Activated T-cell treated with anti-CD3 and anti-CD28 coated beads, Interleukin-2, amount 50 U/mL, for 24 hours (primary cell): ENCODE measurements at regions not wholly inside any gene's neighbourhood (a gene's known extent, or its start where the extent isn't known, plus 50 kb on each side); places are given as distances from the start of the nearest gene placed in this dataset.

Experiments
- DNase-seq: peaks from one replicate; pipeline ENCODE4 v3.0.0-alpha.2; 2020
- H3K27ac Mint-ChIP-seq: 2 replicates; pipeline ENCODE4 v1.8.0; 2020; ENCODE audit warnings: mild to moderate bottlenecking, mixed read lengths
- H3K27me3 Mint-ChIP-seq: 2 replicates; pipeline ENCODE4 v1.8.0; 2020; ENCODE audit warnings: mixed read lengths
- H3K36me3 Mint-ChIP-seq: 2 replicates; pipeline ENCODE4 v1.8.0; 2020; ENCODE audit warnings: low read depth, mixed read lengths
- H3K4me1 Mint-ChIP-seq: 2 replicates; pipeline ENCODE4 v1.8.0; 2020; ENCODE audit warnings: low read depth, mixed read lengths
- H3K4me3 Mint-ChIP-seq: 2 replicates; pipeline ENCODE4 v1.8.0; 2020; ENCODE audit warnings: mild to moderate bottlenecking, moderate library complexity, mixed read lengths
- H3K9me3 Mint-ChIP-seq: 2 replicates; pipeline ENCODE4 v1.8.0; 2020; ENCODE audit warnings: mixed read lengths

DNA sequence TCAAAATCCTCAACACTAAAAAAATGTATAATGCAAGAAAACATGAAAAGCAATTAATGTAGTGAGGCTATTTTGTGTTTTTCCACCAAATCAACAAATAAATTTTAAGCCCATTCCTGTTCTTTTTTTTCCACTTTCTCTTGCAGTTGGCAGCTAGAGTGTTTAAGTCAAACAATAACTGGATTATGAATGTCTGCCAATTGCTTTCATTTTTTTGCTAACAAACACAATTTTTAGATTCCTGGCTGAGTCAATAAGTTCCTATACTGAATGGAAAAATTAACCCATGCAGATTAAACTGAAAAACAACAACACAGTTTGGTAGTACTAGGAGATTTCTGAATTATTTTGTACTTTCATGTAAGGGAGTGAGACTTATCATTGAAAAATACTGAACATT is 232.4 kb downstream of the SLITRK5 start:
- Mint-ChIP-seq H3K36me3 (no peaks in the 10 kb centered on the region), H3K9me3 (no peaks in the 10 kb centered on the region), H3K4me1 (no peaks in the 10 kb centered on the region), H3K4me3 (no peak overlapping the region), H3K27me3 (no peaks in the 10 kb centered on the region), H3K27ac (no peak overlapping the region)
- no peak for DNase-seq

GRCh38 chr13:87906411-87906810 is 235.2 kb downstream of the SLITRK5 start:
- H3K27ac Mint-ChIP-seq = no peak overlapping the region
- H3K4me1 Mint-ChIP-seq = no peaks in the 10 kb centered on the region
- no peaks in the 10 kb centered on the region for H3K36me3 Mint-ChIP-seq
- no peaks in the 10 kb centered on the region for H3K27me3 Mint-ChIP-seq
- H3K9me3 Mint-ChIP-seq = no peaks in the 10 kb centered on the region
- DNase-seq = no peak
- H3K4me3 Mint-ChIP-seq = no peak overlapping the region

- Mint-ChIP-seq H3K4me1 (no peaks in the 10 kb centered on the region), H3K9me3 (no peaks in the 10 kb centered on the region), H3K4me3 (no peak overlapping the region), H3K27me3 (no peaks in the 10 kb centered on the region), H3K27ac (no peak overlapping the region), H3K36me3 (no peaks in the 10 kb centered on the region)
- DNase-seq = no peak
Observed at GRCh38 chr13:87907202-87907601, 236.0 kb downstream of the SLITRK5 start.

- Mint-ChIP-seq H3K27ac (no peak overlapping the region), H3K4me3 (no peak overlapping the region), H3K27me3 (no peaks in the 10 kb centered on the region), H3K4me1 (no peaks in the 10 kb centered on the region), H3K36me3 (no peaks in the 10 kb centered on the region), H3K9me3 (peaks cover 5% of the 10 kb centered on the region)
- DNase-seq = no peak
Observed at GRCh38 chr13:87919956-87920355, 248.8 kb downstream of the SLITRK5 start.

GRCh38 chr13:87923753-87924152 is 252.6 kb downstream of the SLITRK5 start:
- no peak for DNase-seq
- H3K36me3 Mint-ChIP-seq = no peaks in the 10 kb centered on the region
- no peak overlapping the region for H3K4me3 Mint-ChIP-seq
- no peaks in the 10 kb centered on the region for H3K4me1 Mint-ChIP-seq
- H3K27me3 Mint-ChIP-seq = no peaks in the 10 kb centered on the region
- H3K9me3 Mint-ChIP-seq = peaks cover 11% of the 10 kb centered on the region
- H3K27ac Mint-ChIP-seq = no peak overlapping the region

- Mint-ChIP-seq H3K4me1 (no peaks in the 10 kb centered on the region), H3K4me3 (no peak overlapping the region), H3K9me3 (peaks cover 11% of the 10 kb centered on the region), H3K27ac (no peak overlapping the region), H3K36me3 (no peaks in the 10 kb centered on the region), H3K27me3 (no peaks in the 10 kb centered on the region)
- no peak for DNase-seq
Observed at GRCh38 chr13:87925006-87925405, 253.8 kb downstream of the SLITRK5 start.

DNA sequence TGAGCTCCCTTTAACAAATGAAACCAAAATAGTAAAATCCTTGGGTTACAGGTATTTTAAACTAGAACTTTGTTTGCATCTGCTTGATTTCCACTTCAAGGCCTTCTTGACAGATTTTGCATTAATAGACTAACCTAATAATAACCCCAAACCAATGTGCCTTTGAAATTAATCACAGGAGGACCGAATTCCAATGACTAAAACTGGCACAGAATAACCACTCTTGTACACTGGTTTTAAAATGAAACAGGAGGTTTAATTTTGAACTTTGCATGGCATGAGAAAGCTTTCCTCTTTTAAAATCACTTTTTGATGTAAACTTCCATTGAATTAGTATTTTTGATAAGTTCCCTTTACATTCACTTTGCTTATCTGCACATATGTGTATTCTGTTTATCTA is 269.6 kb downstream of the SLITRK5 start:
- no peak overlapping the region for H3K27ac Mint-ChIP-seq
- H3K27me3 Mint-ChIP-seq = no peaks in the 10 kb centered on the region
- H3K9me3 Mint-ChIP-seq = no peaks in the 10 kb centered on the region
- no peak overlapping the region for H3K4me3 Mint-ChIP-seq
- H3K4me1 Mint-ChIP-seq = no peaks in the 10 kb centered on the region
- no peak for DNase-seq
- no peaks in the 10 kb centered on the region for H3K36me3 Mint-ChIP-seq

GRCh38 chr13:87941226-87941625 is 270.1 kb downstream of the SLITRK5 start:
- no peaks in the 10 kb centered on the region for H3K36me3 Mint-ChIP-seq
- no peaks in the 10 kb centered on the region for H3K9me3 Mint-ChIP-seq
- DNase-seq = no peak
- H3K27ac Mint-ChIP-seq = no peak overlapping the region
- no peaks in the 10 kb centered on the region for H3K27me3 Mint-ChIP-seq
- no peak overlapping the region for H3K4me3 Mint-ChIP-seq
- H3K4me1 Mint-ChIP-seq = no peaks in the 10 kb centered on the region

DNA sequence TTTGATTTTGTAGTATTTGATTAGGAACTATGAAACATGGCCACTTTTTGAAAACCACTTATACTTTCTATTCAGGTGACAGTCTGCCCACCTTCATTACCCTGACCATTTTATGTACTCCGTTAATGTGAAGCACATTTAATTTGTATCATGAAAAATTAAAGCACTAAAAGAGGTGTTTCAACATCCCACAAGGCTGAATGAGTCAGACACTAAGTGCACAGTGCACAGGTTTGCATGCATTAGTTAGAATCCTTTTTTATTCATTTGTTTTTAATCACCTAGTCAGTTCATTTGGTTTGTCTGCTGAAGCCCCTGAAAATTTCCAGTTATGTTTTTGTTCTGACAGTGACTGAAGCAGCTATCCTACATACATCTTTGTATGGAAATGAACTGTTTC is 271.0 kb downstream of the SLITRK5 start:
- DNase-seq = no peak
- H3K36me3 Mint-ChIP-seq = no peaks in the 10 kb centered on the region
- H3K27me3 Mint-ChIP-seq = no peaks in the 10 kb centered on the region
- no peaks in the 10 kb centered on the region for H3K4me1 Mint-ChIP-seq
- no peaks in the 10 kb centered on the region for H3K9me3 Mint-ChIP-seq
- no peak overlapping the region for H3K4me3 Mint-ChIP-seq
- no peak overlapping the region for H3K27ac Mint-ChIP-seq

DNA sequence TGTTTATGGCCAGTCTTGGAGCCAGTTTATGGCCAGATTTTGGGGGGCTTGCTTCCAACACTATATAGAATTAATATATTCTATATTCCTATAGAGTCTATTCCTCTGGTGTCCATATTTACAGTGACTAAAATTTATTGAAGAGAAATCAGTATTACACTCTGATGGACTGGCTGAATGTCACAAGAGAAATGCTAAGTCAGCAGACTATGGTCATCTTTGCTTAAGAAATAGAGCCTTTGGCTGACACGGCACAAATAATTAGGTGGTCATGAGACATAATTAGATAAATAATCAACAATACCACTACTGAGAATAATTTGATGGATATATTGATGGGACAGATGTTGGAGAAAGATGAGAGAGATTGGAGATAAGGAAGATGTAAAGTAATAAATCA is 272.9 kb downstream of the SLITRK5 start:
- Mint-ChIP-seq H3K27me3 (no peaks in the 10 kb centered on the region), H3K9me3 (no peaks in the 10 kb centered on the region), H3K27ac (no peak overlapping the region), H3K4me3 (no peak overlapping the region), H3K4me1 (no peaks in the 10 kb centered on the region), H3K36me3 (no peaks in the 10 kb centered on the region)
- DNase-seq = no peak

DNA sequence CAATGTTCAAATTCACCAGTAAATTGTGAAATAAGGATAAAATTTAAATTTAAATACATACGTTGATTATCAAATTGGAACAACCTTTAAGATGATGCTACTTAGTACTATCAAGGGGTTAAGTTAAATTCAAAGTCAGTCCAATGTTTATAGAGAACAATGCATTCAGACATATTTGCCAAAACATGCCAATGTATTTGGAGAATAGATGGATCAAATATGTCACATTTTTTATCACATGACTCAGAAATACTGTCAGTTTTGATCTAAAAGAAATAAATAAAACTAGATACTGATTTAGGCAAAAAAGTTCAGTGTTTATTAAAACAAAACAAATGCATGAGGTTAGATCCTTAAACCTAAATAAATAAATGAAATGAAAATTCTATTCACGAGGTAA is 281.2 kb downstream of the SLITRK5 start:
- Mint-ChIP-seq H3K9me3 (no peaks in the 10 kb centered on the region), H3K27ac (no peak overlapping the region), H3K4me3 (no peak overlapping the region), H3K4me1 (no peaks in the 10 kb centered on the region), H3K27me3 (no peaks in the 10 kb centered on the region), H3K36me3 (no peaks in the 10 kb centered on the region)
- no peak for DNase-seq

DNA sequence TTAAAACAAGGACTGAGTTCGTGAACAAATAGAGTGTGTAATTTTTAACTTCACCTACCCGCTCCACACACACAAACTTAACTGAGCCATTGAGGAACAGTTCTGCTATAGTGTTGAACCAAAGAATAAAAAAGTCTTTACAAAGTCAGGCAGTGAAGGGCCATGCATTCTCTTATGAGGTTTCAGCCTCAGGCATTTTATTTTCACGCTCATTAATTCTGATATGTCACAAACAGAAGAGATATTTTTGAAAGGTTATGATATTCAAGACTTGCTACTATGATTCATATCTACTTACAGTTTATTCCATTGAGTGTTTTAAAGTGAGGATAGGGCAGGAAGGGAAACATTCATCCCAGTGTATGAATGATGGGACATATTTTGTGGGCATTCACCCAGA is 282.2 kb downstream of the SLITRK5 start:
- no peak for DNase-seq
- H3K27ac Mint-ChIP-seq = no peak overlapping the region
- no peaks in the 10 kb centered on the region for H3K36me3 Mint-ChIP-seq
- H3K9me3 Mint-ChIP-seq = no peaks in the 10 kb centered on the region
- H3K4me1 Mint-ChIP-seq = no peaks in the 10 kb centered on the region
- no peaks in the 10 kb centered on the region for H3K27me3 Mint-ChIP-seq
- H3K4me3 Mint-ChIP-seq = no peak overlapping the region

- H3K9me3 Mint-ChIP-seq = no peaks in the 10 kb centered on the region
- H3K4me1 Mint-ChIP-seq = no peaks in the 10 kb centered on the region
- H3K27me3 Mint-ChIP-seq = no peaks in the 10 kb centered on the region
- no peak overlapping the region for H3K27ac Mint-ChIP-seq
- H3K4me3 Mint-ChIP-seq = no peak overlapping the region
- no peak for DNase-seq
- H3K36me3 Mint-ChIP-seq = no peaks in the 10 kb centered on the region
Observed at GRCh38 chr13:87954091-87954490, 282.9 kb downstream of the SLITRK5 start.

DNA sequence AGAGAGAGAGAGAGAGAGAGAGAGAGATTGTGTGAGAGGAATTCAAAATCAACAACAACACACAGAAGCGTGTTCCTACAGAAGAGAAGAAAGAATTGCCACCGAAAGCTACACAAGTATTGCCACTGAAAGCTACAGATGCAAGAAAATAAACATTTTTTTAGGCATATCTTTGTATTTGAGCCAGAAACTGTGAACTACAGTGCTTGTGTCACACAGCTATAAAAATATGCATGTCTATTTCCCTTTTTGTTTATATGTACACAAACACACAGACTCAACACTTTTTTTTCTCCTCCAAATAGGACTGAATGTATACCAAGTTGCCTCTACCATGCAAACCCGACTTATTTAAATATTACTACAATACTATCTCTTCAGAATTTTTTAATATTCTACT is 290.4 kb downstream of the SLITRK5 start:
- Mint-ChIP-seq H3K27me3 (no peaks in the 10 kb centered on the region), H3K27ac (no peak overlapping the region), H3K4me3 (no peak overlapping the region), H3K4me1 (no peaks in the 10 kb centered on the region), H3K9me3 (no peaks in the 10 kb centered on the region), H3K36me3 (no peaks in the 10 kb centered on the region)
- no peak for DNase-seq

GRCh38 chr13:87972568-87972967 is 301.4 kb downstream of the SLITRK5 start:
- H3K27ac Mint-ChIP-seq = no peak overlapping the region
- DNase-seq = no peak
- no peaks in the 10 kb centered on the region for H3K36me3 Mint-ChIP-seq
- H3K27me3 Mint-ChIP-seq = no peaks in the 10 kb centered on the region
- no peak overlapping the region for H3K4me3 Mint-ChIP-seq
- H3K4me1 Mint-ChIP-seq = no peaks in the 10 kb centered on the region
- H3K9me3 Mint-ChIP-seq = no peaks in the 10 kb centered on the region

DNA sequence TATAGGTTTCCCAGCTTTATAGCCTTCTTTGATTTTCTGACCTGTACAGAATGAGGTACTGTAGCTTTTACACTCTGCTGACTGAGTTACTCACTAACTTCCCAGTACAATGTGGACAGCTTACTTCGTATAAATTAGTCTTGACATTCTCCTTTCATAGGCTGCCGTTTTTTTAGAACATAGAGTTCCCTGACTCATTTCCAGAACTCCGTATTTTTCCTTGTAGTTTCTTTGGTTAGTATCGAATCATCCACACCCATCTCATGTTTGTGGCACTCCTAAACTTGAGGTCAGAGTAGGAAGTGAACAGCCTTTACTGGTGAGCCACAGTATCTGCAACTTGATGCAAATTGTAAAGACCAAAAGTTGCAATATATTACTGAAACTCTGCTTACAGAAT is 303.9 kb downstream of the SLITRK5 start:
- Mint-ChIP-seq H3K36me3 (no peaks in the 10 kb centered on the region), H3K4me3 (no peak overlapping the region), H3K9me3 (no peaks in the 10 kb centered on the region), H3K4me1 (no peaks in the 10 kb centered on the region), H3K27me3 (no peaks in the 10 kb centered on the region), H3K27ac (no peak overlapping the region)
- no peak for DNase-seq
